ENCODE measurements at regions not wholly inside any gene's neighbourhood (a gene's known extent, or its start where the extent isn't known, plus 50 kb on each side); places are given as distances from the start of the nearest gene placed in this dataset.

DNA sequence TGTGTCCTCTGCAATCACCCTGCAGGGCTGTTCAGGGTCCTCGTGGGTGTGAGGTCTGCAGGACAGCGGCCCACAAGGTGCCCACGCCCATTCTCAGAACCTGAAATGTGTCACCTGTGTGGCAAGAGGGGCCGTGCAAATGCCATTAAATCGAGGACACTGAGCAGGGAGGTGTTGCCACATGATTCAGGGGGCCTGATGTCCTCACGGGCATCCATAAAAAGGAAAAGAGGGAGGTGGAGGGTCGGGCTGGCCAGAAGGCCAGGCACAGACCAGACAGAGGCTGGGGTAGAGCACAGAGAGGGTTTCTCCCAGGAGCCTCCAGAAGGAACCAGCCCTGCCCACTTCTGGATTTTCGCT lies 239.6 kb downstream of the ERMARD start:
- TF ChIP-seq, protein P1, sequence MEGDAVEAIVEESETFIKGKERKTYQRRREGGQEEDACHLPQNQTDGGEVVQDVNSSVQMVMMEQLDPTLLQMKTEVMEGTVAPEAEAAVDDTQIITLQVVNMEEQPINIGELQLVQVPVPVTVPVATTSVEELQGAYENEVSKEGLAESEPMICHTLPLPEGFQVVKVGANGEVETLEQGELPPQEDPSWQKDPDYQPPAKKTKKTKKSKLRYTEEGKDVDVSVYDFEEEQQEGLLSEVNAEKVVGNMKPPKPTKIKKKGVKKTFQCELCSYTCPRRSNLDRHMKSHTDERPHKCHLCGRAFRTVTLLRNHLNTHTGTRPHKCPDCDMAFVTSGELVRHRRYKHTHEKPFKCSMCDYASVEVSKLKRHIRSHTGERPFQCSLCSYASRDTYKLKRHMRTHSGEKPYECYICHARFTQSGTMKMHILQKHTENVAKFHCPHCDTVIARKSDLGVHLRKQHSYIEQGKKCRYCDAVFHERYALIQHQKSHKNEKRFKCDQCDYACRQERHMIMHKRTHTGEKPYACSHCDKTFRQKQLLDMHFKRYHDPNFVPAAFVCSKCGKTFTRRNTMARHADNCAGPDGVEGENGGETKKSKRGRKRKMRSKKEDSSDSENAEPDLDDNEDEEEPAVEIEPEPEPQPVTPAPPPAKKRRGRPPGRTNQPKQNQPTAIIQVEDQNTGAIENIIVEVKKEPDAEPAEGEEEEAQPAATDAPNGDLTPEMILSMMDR (IDR thresholded peaks at IDR 0.05; ENCODE audit: low read depth, low read length, poor library complexity, severe bottlenecking) = no peak
- no peak for TF ChIP-seq EZH2phosphoT487 (IDR thresholded peaks at IDR 0.05; ENCODE audit: borderline replicate concordance, low read length)
